ENCODE measurements at regions not wholly inside any gene's neighbourhood (a gene's known extent, or its start where the extent isn't known, plus 50 kb on each side); places are given as distances from the start of the nearest gene placed in this dataset.

- H3K4me2 ChIP-seq, result no peak overlapping the region
- H3K27ac ChIP-seq, result no peak overlapping the region
- no peak overlapping the region for H2AFZ ChIP-seq (ENCODE audit: low read depth)
Observed at GRCh38 chr3:159916052-159916451, 72.6 kb upstream of the IL12A start.

GRCh38 chr3:159917141-159917540 lies 71.5 kb upstream of the IL12A start:
- Histone ChIP-seq H3K36me3 (ENCODE audit: insufficient read depth) (no peaks in the 10 kb centered on the region), H3K4me3 (IDR thresholded peaks at IDR 0.05; ENCODE audit: insufficient read depth, low read depth, low read length) (no peak overlapping the region), H3K79me2 (ENCODE audit: insufficient read depth, low read depth) (no peaks in the 10 kb centered on the region), H4K20me1 (ENCODE audit: insufficient read depth) (no peaks in the 10 kb centered on the region), H3K4me2 (no peak overlapping the region), H3K4me1 (ENCODE audit: low read depth, poor library complexity, severe bottlenecking) (peaks cover 16% of the 10 kb centered on the region), H3K27ac (no peak overlapping the region), H2AFZ (ENCODE audit: low read depth) (no peak overlapping the region), H3K27me3 (ENCODE audit: insufficient read depth, low read depth) (no peaks in the 10 kb centered on the region), H3K9ac (no peak overlapping the region)
- TF ChIP-seq CTCF (conservative IDR thresholded peaks at IDR 0.05; ENCODE audit: low read depth, low read length), result no peak

More at GRCh38 chr3:159916052-159916451, 72.6 kb upstream of the IL12A start:
- H3K36me3 ChIP-seq (ENCODE audit: insufficient read depth), result no peaks in the 10 kb centered on the region
- no peaks in the 10 kb centered on the region for H4K20me1 ChIP-seq (ENCODE audit: insufficient read depth)
- no peak overlapping the region for H3K4me3 ChIP-seq (IDR thresholded peaks at IDR 0.05; ENCODE audit: insufficient read depth, low read depth, low read length)
- no peaks in the 10 kb centered on the region for H3K79me2 ChIP-seq (ENCODE audit: insufficient read depth, low read depth)
- no peaks in the 10 kb centered on the region for H3K27me3 ChIP-seq (ENCODE audit: insufficient read depth, low read depth)
- no peak for TF ChIP-seq CTCF (conservative IDR thresholded peaks at IDR 0.05; ENCODE audit: low read depth, low read length)
- H3K9ac ChIP-seq, result no peak overlapping the region
- peaks cover 23% of the 10 kb centered on the region for H3K4me1 ChIP-seq (ENCODE audit: low read depth, poor library complexity, severe bottlenecking)

- peaks cover 16% of the 10 kb centered on the region for H3K4me1 ChIP-seq (ENCODE audit: low read depth, poor library complexity, severe bottlenecking)
- no peaks in the 10 kb centered on the region for H4K20me1 ChIP-seq (ENCODE audit: insufficient read depth)
- no peak overlapping the region for H3K9ac ChIP-seq
- TF ChIP-seq CTCF (conservative IDR thresholded peaks at IDR 0.05; ENCODE audit: low read depth, low read length), result no peak
- no peaks in the 10 kb centered on the region for H3K36me3 ChIP-seq (ENCODE audit: insufficient read depth)
- no peaks in the 10 kb centered on the region for H3K27me3 ChIP-seq (ENCODE audit: insufficient read depth, low read depth)
- no peak overlapping the region for H3K27ac ChIP-seq
- no peaks in the 10 kb centered on the region for H3K79me2 ChIP-seq (ENCODE audit: insufficient read depth, low read depth)
- no peak overlapping the region for H3K4me3 ChIP-seq (IDR thresholded peaks at IDR 0.05; ENCODE audit: insufficient read depth, low read depth, low read length)
- H2AFZ ChIP-seq (ENCODE audit: low read depth), result no peak overlapping the region
- no peak overlapping the region; the same call in 1 of the 2 replicates for H3K4me2 ChIP-seq
Observed at GRCh38 chr3:159919873-159920272, 68.8 kb upstream of the IL12A start.

DNA sequence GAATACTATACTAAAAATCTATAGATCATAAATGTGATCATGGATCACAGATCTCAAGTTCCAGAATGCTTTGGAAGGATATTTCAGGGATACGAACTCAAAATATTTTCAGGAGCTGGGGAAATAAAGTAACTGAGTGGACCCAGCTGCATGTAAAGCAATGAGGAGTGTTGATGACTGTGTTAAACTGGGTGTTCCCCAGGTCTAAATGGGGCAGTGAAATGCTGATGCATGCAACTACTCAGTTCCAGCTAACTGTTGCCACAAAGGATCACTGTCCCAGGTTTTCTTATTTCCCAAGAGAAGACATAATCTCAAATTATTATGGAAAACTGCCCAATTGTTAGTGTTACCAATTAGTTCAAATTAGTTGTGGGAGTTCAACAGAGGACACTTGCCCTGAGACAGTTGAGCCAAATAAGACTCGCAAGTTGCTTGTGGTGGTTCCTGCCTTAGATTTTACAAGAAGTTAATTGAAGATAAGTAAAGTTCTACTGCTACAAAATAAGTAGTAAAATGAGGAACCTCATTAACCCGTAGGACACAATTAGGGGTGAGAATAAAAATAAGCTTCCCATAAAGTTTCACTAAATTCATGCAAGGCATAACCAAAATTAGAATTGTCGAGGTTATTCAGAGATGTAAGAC lies 66.3 kb upstream of the IL12A start:
- Histone ChIP-seq H3K36me3 (ENCODE audit: insufficient read depth) (no peaks in the 10 kb centered on the region), H3K4me3 (IDR thresholded peaks at IDR 0.05; ENCODE audit: insufficient read depth, low read depth, low read length) (no peak overlapping the region), H3K4me1 (ENCODE audit: low read depth, poor library complexity, severe bottlenecking) (peaks cover 16% of the 10 kb centered on the region), H2AFZ (ENCODE audit: low read depth) (no peak overlapping the region), H3K27me3 (ENCODE audit: insufficient read depth, low read depth) (no peaks in the 10 kb centered on the region), H3K79me2 (ENCODE audit: insufficient read depth, low read depth) (no peaks in the 10 kb centered on the region), H3K4me2 (no peak overlapping the region), H4K20me1 (ENCODE audit: insufficient read depth) (no peaks in the 10 kb centered on the region), H3K27ac (no peak overlapping the region), H3K9ac (no peak overlapping the region)
- TF ChIP-seq CTCF (conservative IDR thresholded peaks at IDR 0.05; ENCODE audit: low read depth, low read length), result no peak

Measured in KMS-11 (cell line).